ENCODE measurements at regions not wholly inside any gene's neighbourhood (a gene's known extent, or its start where the extent isn't known, plus 50 kb on each side); places are given as distances from the start of the nearest gene placed in this dataset.

GRCh38 chr4:126427853-126428252 lies 1113.1 kb downstream of the FAT4 start:
- TF ChIP-seq SUZ12 (IDR thresholded peaks at IDR 0.05; ENCODE audit: extremely low read depth, insufficient read depth, insufficient read length) (no peak), YY1 (IDR thresholded peaks at IDR 0.05; ENCODE audit: insufficient read depth, insufficient read length) (no peak)
